ENCODE measurements at regions not wholly inside any gene's neighbourhood (a gene's known extent, or its start where the extent isn't known, plus 50 kb on each side); places are given as distances from the start of the nearest gene placed in this dataset.

DNA sequence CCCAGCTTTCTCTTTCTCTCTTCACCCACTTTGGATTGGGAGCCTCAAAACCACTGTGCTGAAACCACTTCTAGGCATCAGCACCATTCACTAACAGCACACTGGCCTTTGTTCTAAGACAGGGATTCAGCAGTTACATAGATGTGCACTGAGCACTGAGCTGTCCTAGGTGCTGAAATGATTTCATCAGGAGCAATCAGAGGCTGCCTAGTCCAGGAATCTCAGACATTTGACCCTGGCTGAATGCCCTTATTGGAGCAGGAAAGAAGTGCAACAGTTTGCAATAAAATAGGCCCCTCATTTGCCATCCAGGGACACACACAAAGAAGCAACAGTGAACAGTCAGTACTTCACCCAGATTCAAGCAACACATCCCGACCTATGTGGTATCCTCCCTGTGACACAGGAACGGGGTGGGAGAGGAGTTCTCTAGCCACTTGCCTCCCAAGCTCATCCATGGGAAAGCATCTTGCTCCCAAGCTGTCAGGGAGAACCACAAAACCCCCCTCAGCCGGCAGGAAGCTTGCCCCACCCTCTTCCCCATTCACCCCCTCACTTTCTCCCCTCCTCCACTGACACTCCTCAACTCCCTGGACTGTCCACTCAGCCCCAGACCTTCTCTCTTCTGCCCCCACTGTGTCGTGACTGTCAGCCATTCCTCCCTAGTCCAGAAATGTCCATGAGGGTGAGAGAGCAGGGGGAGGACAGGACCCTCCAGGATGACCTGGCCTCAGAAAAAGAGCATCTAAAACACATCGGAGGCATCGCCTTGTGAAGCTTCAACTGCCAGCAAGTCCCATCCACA lies 304.4 kb downstream of the PREX1 start (continued):
- no peak for TF ChIP-seq ZNF703 (CRISPR knock-in tag; IDR thresholded peaks at IDR 0.05; ENCODE audit: borderline replicate concordance)
- TF ChIP-seq ZNF10 (CRISPR knock-in tag; IDR thresholded peaks at IDR 0.05; ENCODE audit: borderline replicate concordance, low read depth), result no peak
- no peak for TF ChIP-seq HNRNPL (IDR thresholded peaks at IDR 0.05; ENCODE audit: low read depth, low read length)
- TF ChIP-seq REL (CRISPR knock-in tag; conservative IDR thresholded peaks at IDR 0.05), result no peak
- TF ChIP-seq FIP1L1 (IDR thresholded peaks at IDR 0.05; ENCODE audit: borderline replicate concordance, insufficient read depth, low read depth, low read length), result no peak
- peak; percentile 84 for TF ChIP-seq ZNF564 (CRISPR knock-in tag; IDR thresholded peaks at IDR 0.05)
- 0 out of 2 replicates have a peak, but pooled peaks have one; percentile 71 for TF ChIP-seq ZNF589 (CRISPR knock-in tag; conservative IDR thresholded peaks at IDR 0.05)
- TF ChIP-seq KMT2A (CRISPR knock-in tag; IDR thresholded peaks at IDR 0.05), result peak; percentile 57; the same call in 1 of the 2 replicates
- TF ChIP-seq, protein P1, sequence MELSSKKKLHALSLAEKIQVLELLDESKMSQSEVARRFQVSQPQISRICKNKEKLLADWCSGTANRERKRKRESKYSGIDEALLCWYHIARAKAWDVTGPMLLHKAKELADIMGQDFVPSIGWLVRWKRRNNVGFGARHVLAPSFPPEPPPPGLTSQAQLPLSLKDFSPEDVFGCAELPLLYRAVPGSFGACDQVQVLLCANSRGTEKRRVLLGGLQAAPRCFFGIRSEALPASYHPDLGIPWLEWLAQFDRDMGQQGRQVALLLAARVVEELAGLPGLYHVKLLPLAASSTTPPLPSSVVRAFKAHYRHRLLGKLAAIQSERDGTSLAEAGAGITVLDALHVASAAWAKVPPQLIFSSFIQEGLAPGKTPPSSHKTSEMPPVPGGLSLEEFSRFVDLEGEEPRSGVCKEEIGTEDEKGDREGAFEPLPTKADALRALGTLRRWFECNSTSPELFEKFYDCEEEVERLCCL (CRISPR knock-in tag; IDR thresholded peaks at IDR 0.05; ENCODE audit: borderline replicate concordance), result no peak
- TF ChIP-seq THYN1 (CRISPR knock-in tag; IDR thresholded peaks at IDR 0.05; ENCODE audit: borderline replicate concordance, low read depth), result no peak
- no peak for TF ChIP-seq SP2 (CRISPR knock-in tag; IDR thresholded peaks at IDR 0.05)
- TF ChIP-seq, protein P2, sequence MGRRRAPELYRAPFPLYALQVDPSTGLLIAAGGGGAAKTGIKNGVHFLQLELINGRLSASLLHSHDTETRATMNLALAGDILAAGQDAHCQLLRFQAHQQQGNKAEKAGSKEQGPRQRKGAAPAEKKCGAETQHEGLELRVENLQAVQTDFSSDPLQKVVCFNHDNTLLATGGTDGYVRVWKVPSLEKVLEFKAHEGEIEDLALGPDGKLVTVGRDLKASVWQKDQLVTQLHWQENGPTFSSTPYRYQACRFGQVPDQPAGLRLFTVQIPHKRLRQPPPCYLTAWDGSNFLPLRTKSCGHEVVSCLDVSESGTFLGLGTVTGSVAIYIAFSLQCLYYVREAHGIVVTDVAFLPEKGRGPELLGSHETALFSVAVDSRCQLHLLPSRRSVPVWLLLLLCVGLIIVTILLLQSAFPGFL (CRISPR knock-in tag; IDR thresholded peaks at IDR 0.05), result no peak; the same call in 1 of the 2 replicates
- TF ChIP-seq, protein P3, sequence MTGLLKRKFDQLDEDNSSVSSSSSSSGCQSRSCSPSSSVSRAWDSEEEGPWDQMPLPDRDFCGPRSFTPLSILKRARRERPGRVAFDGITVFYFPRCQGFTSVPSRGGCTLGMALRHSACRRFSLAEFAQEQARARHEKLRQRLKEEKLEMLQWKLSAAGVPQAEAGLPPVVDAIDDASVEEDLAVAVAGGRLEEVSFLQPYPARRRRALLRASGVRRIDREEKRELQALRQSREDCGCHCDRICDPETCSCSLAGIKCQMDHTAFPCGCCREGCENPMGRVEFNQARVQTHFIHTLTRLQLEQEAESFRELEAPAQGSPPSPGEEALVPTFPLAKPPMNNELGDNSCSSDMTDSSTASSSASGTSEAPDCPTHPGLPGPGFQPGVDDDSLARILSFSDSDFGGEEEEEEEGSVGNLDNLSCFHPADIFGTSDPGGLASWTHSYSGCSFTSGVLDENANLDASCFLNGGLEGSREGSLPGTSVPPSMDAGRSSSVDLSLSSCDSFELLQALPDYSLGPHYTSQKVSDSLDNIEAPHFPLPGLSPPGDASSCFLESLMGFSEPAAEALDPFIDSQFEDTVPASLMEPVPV (CRISPR knock-in tag; IDR thresholded peaks at IDR 0.05), result no peak
- TF ChIP-seq, protein P4, sequence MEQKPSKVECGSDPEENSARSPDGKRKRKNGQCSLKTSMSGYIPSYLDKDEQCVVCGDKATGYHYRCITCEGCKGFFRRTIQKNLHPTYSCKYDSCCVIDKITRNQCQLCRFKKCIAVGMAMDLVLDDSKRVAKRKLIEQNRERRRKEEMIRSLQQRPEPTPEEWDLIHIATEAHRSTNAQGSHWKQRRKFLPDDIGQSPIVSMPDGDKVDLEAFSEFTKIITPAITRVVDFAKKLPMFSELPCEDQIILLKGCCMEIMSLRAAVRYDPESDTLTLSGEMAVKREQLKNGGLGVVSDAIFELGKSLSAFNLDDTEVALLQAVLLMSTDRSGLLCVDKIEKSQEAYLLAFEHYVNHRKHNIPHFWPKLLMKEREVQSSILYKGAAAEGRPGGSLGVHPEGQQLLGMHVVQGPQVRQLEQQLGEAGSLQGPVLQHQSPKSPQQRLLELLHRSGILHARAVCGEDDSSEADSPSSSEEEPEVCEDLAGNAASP (CRISPR knock-in tag; IDR thresholded peaks at IDR 0.05; ENCODE audit: borderline replicate concordance), result peak; percentile 85
- peak; percentile 93; the same call in 1 of the 2 replicates for TF ChIP-seq MIER3 (CRISPR knock-in tag; IDR thresholded peaks at IDR 0.05; ENCODE audit: borderline replicate concordance)
- TF ChIP-seq, protein P5, sequence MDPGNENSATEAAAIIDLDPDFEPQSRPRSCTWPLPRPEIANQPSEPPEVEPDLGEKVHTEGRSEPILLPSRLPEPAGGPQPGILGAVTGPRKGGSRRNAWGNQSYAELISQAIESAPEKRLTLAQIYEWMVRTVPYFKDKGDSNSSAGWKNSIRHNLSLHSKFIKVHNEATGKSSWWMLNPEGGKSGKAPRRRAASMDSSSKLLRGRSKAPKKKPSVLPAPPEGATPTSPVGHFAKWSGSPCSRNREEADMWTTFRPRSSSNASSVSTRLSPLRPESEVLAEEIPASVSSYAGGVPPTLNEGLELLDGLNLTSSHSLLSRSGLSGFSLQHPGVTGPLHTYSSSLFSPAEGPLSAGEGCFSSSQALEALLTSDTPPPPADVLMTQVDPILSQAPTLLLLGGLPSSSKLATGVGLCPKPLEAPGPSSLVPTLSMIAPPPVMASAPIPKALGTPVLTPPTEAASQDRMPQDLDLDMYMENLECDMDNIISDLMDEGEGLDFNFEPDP (CRISPR knock-in tag; conservative IDR thresholded peaks at IDR 0.05), result 0 out of 2 replicates have a peak, but pooled peaks have one; percentile 65
- peak; percentile 94 for TF ChIP-seq ZNF441 (CRISPR knock-in tag; IDR thresholded peaks at IDR 0.05; ENCODE audit: borderline replicate concordance)
- peak; percentile 81; the same call in 1 of the 2 replicates for TF ChIP-seq ZNF446 (CRISPR knock-in tag; IDR thresholded peaks at IDR 0.05)
- TF ChIP-seq, protein P6, sequence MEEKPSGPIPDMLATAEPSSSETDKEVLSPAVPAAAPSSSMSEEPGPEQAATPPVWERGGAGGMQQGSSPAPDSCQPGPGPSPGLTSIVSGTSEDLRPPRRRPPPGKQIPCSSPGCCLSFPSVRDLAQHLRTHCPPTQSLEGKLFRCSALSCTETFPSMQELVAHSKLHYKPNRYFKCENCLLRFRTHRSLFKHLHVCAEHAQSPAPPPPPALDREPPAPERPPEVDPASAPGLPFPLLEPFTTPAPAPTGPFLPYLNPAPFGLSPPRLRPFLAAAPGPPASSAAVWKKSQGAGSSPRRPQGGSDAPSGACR (CRISPR knock-in tag; IDR thresholded peaks at IDR 0.05), result no peak
- TF ChIP-seq, protein P7, sequence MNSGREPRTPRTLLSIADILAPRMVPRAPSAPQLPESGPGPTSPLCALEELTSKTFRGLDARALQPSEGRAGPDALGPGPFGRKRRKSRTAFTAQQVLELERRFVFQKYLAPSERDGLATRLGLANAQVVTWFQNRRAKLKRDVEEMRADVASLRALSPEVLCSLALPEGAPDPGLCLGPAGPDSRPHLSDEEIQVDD (CRISPR knock-in tag; IDR thresholded peaks at IDR 0.05; ENCODE audit: borderline replicate concordance), result no peak
